Gastroesophageal sphincter (tissue), 3 donors: ENCODE measurements at regions not wholly inside any gene's neighbourhood (a gene's known extent, or its start where the extent isn't known, plus 50 kb on each side); places are given as distances from the start of the nearest gene placed in this dataset.

ENCODE experiments used
- EP300 ChIP-seq: sonication (generic); formaldehyde crosslinking; IDR thresholded peaks from one replicate; pipeline ENCODE4 v1.6.1; 2017; ENCODE audit warnings: antibody characterized with exemption, mild to moderate bottlenecking
- POLR2A ChIP-seq, 2 donors: fragments of 450-650 bp; IDR thresholded peaks; one replicate each; pipeline ENCODE4 v1.6.1; 2017; ENCODE audit warnings: antibody characterized with exemption in 2 of 2, mild to moderate bottlenecking in 2 of 2, moderate library complexity in 1 of 2
- POLR2AphosphoS5 ChIP-seq: sonication (generic); formaldehyde crosslinking; IDR thresholded peaks from one replicate; pipeline ENCODE4 v1.6.1; 2017; ENCODE audit warnings: antibody characterized with exemption
- TF ChIP-seq, protein P1 (sequence below), 4 experiments: fragments of 200-600 bp in 2 of 4; fragments of 450-650 bp in 2 of 4; sonication (generic) in 1 of 4; IDR thresholded peaks; one replicate each; pipeline ENCODE4 v1.5.1; 2017 to 2019; ENCODE audit warnings: antibody characterized with exemption in 4 of 4, mild to moderate bottlenecking in 2 of 4, moderate library complexity in 2 of 4

DNA sequence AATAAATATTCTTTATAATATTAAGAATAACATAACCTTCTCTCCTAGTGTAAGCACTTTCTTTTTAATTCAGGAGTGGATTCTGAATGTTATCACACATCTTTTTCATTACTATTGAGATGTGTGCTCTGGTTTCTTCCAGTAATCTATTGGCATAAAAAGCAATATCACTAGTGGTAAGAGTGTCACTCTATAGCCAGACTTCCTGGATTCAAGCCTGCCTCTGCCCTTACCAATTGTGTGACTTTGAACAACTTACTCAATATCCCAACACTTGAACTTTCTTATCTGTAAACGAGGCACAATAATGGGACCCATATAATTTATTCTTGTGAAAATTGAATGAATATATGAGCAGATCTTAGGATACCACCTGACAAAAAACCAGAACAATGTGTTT, 71.0 kb downstream of the SEM1 start:
- TF ChIP-seq, protein P1, sequence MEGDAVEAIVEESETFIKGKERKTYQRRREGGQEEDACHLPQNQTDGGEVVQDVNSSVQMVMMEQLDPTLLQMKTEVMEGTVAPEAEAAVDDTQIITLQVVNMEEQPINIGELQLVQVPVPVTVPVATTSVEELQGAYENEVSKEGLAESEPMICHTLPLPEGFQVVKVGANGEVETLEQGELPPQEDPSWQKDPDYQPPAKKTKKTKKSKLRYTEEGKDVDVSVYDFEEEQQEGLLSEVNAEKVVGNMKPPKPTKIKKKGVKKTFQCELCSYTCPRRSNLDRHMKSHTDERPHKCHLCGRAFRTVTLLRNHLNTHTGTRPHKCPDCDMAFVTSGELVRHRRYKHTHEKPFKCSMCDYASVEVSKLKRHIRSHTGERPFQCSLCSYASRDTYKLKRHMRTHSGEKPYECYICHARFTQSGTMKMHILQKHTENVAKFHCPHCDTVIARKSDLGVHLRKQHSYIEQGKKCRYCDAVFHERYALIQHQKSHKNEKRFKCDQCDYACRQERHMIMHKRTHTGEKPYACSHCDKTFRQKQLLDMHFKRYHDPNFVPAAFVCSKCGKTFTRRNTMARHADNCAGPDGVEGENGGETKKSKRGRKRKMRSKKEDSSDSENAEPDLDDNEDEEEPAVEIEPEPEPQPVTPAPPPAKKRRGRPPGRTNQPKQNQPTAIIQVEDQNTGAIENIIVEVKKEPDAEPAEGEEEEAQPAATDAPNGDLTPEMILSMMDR (IDR thresholded peaks at IDR 0.05), result no peak
- TF ChIP-seq POLR2AphosphoS5, result no peak
- TF ChIP-seq POLR2A (IDR thresholded peaks at IDR 0.05), result no peak
- TF ChIP-seq EP300, result no peak
